Astrocyte of the cerebellum (primary cell): ENCODE measurements at regions not wholly inside any gene's neighbourhood (a gene's known extent, or its start where the extent isn't known, plus 50 kb on each side); places are given as distances from the start of the nearest gene placed in this dataset.

ENCODE experiments used
- DNase-seq: peaks from one replicate; pipeline ENCODE4 v3.0.0-alpha.2; 2011; ENCODE audit warnings: low read depth
- H3K4me3 ChIP-seq: 2 replicates; pipeline ENCODE4 v1.5.1; 2011; ENCODE audit warnings: mild to moderate bottlenecking, low read depth, low read length, moderate library complexity
- CTCF ChIP-seq: IDR thresholded peaks from 2 replicates; pipeline ENCODE4 v1.5.1; 2012; ENCODE audit warnings: low read length, low read depth, moderate library complexity, mild to moderate bottlenecking; ENCODE audit errors: missing control alignments
- in situ Hi-C: cut with HindIII; loops from 2 replicates; pipeline ENCODE4 v1.10.0; 2017; ENCODE audit warnings: low sequenced_read_pairs

- in situ Hi-C loops = no loop called here
Observed at GRCh38 chr3:17946619-17947018, 204.2 kb upstream of the TBC1D5 start.

GRCh38 chr3:17945799-17946399, 203.5 kb upstream of the TBC1D5 start:
- TF ChIP-seq CTCF = no peak
- no peak for DNase-seq
- in situ Hi-C loops = no loop called here
- H3K4me3 ChIP-seq = no peak overlapping the region

More at GRCh38 chr3:17946619-17947018, 204.2 kb upstream of the TBC1D5 start:
- no peak for DNase-seq
- no peak overlapping the region for H3K4me3 ChIP-seq
- TF ChIP-seq CTCF = no peak

GRCh38 chr3:17945018-17945798, 202.8 kb upstream of the TBC1D5 start:
- in situ Hi-C loops = no loop called here
- no peak overlapping the region for H3K4me3 ChIP-seq

GRCh38 chr3:17942856-17943255, 200.4 kb upstream of the TBC1D5 start:
- in situ Hi-C loops = no loop called here
- no peak for TF ChIP-seq CTCF
- H3K4me3 ChIP-seq = no peak overlapping the region

More at GRCh38 chr3:17945018-17945798, 202.8 kb upstream of the TBC1D5 start:
- no peak for TF ChIP-seq CTCF
- no peak for DNase-seq

GRCh38 chr3:17941766-17942165, 199.3 kb upstream of the TBC1D5 start:
- no peak for TF ChIP-seq CTCF
- DNase-seq = no peak
- in situ Hi-C loops = no loop called here
- H3K4me3 ChIP-seq = no peak overlapping the region

More at GRCh38 chr3:17942856-17943255, 200.4 kb upstream of the TBC1D5 start:
- DNase-seq = no peak

GRCh38 chr3:17941152-17941551, 198.7 kb upstream of the TBC1D5 start:
- no peak for TF ChIP-seq CTCF

More at GRCh38 chr3:17941152-17941551, 198.7 kb upstream of the TBC1D5 start:
- no peak for DNase-seq
- in situ Hi-C loops = no loop called here
- H3K4me3 ChIP-seq = no peak overlapping the region
